AG04449 (cell line): ENCODE measurements at regions not wholly inside any gene's neighbourhood (a gene's known extent, or its start where the extent isn't known, plus 50 kb on each side); places are given as distances from the start of the nearest gene placed in this dataset.
"Not testable (repeated sequence)": the region's sequence is repeated elsewhere in the genome, so short reads cannot be mapped to it uniquely, and the experiment has no call there.

Source experiments
- CTCF ChIA-PET: fragments of 350-600 bp; formaldehyde crosslinking; extraction: SDS; loops from one replicate; lab custom pipeline; 2021; ENCODE audit warnings: antibody characterized with exemption; lab: Yijun Ruan, JAX
- POLR2A ChIA-PET: fragments of 400-600, 350-600 bp; formaldehyde crosslinking; extraction: SDS; loops from one replicate; lab custom pipeline; 2020; ENCODE audit warnings: antibody characterized with exemption, inconsistent platforms; lab: Yijun Ruan, JAX
- DNase-seq: peaks from one replicate; pipeline ENCODE4 v3.0.0-alpha.2; 2010; ENCODE audit warnings: low read depth, low spot score
- H3K4me3 ChIP-seq: 2 replicates; pipeline ENCODE4 v1.5.1; 2011; ENCODE audit warnings: low read depth, mild to moderate bottlenecking, control low read depth, low read length
- CTCF ChIP-seq: IDR thresholded peaks from one replicate; pipeline ENCODE4 v1.5.1; 2011; ENCODE audit warnings: mild to moderate bottlenecking, moderate library complexity, low read length, control low read depth, inconsistent platforms; ENCODE audit not compliant: insufficient read depth; ENCODE audit errors: missing control alignments

GRCh38 chrX:981791-982626 lies 230.4 kb downstream of the CRLF2 start:
- no peak for TF ChIP-seq CTCF
- ChIA-PET POLR2A (no interaction called here), CTCF (no interaction called here)
- no peak for DNase-seq
- no peak overlapping the region for H3K4me3 ChIP-seq

GRCh38 chrX:980587-981235 lies 231.7 kb downstream of the CRLF2 start:
- ChIA-PET CTCF (no interaction called here), POLR2A (no interaction called here)
- DNase-seq = no peak
- no peak for TF ChIP-seq CTCF
- H3K4me3 ChIP-seq = no peak overlapping the region

GRCh38 chrX:979127-979526 lies 233.3 kb downstream of the CRLF2 start:
- H3K4me3 ChIP-seq, POLR2A ChIA-PET, CTCF ChIA-PET, DNase-seq: not testable (repeated sequence)

GRCh38 chrX:973010-973632 lies 239.3 kb downstream of the CRLF2 start:
- POLR2A ChIA-PET = no interaction called here
- no peak for DNase-seq
- no peak for TF ChIP-seq CTCF
- no peak overlapping the region for H3K4me3 ChIP-seq
- CTCF ChIA-PET = no interaction called here

GRCh38 chrX:968148-968965 lies 244.1 kb downstream of the CRLF2 start:
- POLR2A ChIA-PET = no interaction called here
- CTCF ChIA-PET = no interaction called here
- no peak overlapping the region for H3K4me3 ChIP-seq
- DNase-seq = no peak
- TF ChIP-seq CTCF = no peak

GRCh38 chrX:966396-967070 lies 245.9 kb downstream of the CRLF2 start:
- DNase-seq = no peak

More at GRCh38 chrX:966396-967070, 245.9 kb downstream of the CRLF2 start:
- TF ChIP-seq CTCF = no peak
- no peak overlapping the region for H3K4me3 ChIP-seq
- POLR2A ChIA-PET = no interaction called here
- CTCF ChIA-PET = no interaction called here
